ENCODE measurements at regions not wholly inside any gene's neighbourhood (a gene's known extent, or its start where the extent isn't known, plus 50 kb on each side); places are given as distances from the start of the nearest gene placed in this dataset.

GRCh38 chr7:126177782-126178181 is 1075.0 kb downstream of the GRM8 start:
- CTCF ChIA-PET = no interaction called here
- Mint-ChIP-seq H3K36me3 (ENCODE audit: insufficient read depth, unreplicated experiment) (no peaks in the 10 kb centered on the region), H3K27ac (ENCODE audit: unreplicated experiment) (no peak overlapping the region), H3K9me3 (ENCODE audit: unreplicated experiment) (peaks cover 10% of the 10 kb centered on the region), H3K4me1 (ENCODE audit: low read depth, unreplicated experiment) (no peaks in the 10 kb centered on the region), H3K27me3 (ENCODE audit: insufficient read depth, unreplicated experiment) (no peaks in the 10 kb centered on the region), H3K4me3 (ENCODE audit: unreplicated experiment) (no peak overlapping the region)
- POLR2A ChIA-PET = no interaction called here
- BruUV-seq (replicated peaks) = no TSS peak
- TF ChIP-seq CTCF (IDR thresholded peaks at IDR 0.05; ENCODE audit: insufficient read depth in 1 of 2, low read depth in 1 of 2, low read length in 1 of 2, severe bottlenecking in 1 of 2, unreplicated experiment in 1 of 2) = no peak
- H3K9me3 ChIP-seq = no peaks in the 10 kb centered on the region
- no peak for DNase-seq
- no peaks in the 10 kb centered on the region for H3K27me3 ChIP-seq (replicated peaks; ENCODE audit: control insufficient read depth, insufficient read depth, low read length)
- no peaks in the 10 kb centered on the region for H3K36me3 ChIP-seq (ENCODE audit: control insufficient read depth, insufficient read depth, low read length)
- H3K4me1 ChIP-seq = no peaks in the 10 kb centered on the region
- intact Hi-C loops (cut with micrococcal nuclease; ENCODE audit: unreplicated experiment) = no loop called here
- no peak overlapping the region for H3K4me3 ChIP-seq (ENCODE audit: low read depth, low read length)

GRCh38 chr7:126166645-126167044 is 1086.1 kb downstream of the GRM8 start:
- no TSS peak for BruUV-seq (replicated peaks)
- Mint-ChIP-seq H3K4me1 (ENCODE audit: low read depth, unreplicated experiment) (no peaks in the 10 kb centered on the region), H3K9me3 (ENCODE audit: unreplicated experiment) (peaks cover 19% of the 10 kb centered on the region), H3K27ac (ENCODE audit: unreplicated experiment) (no peak overlapping the region), H3K4me3 (ENCODE audit: unreplicated experiment) (no peak overlapping the region), H3K27me3 (ENCODE audit: insufficient read depth, unreplicated experiment) (no peaks in the 10 kb centered on the region), H3K36me3 (ENCODE audit: insufficient read depth, unreplicated experiment) (no peaks in the 10 kb centered on the region)
- DNase-seq = no peak
- no peak overlapping the region for H3K4me3 ChIP-seq (ENCODE audit: low read depth, low read length)
- no peak for TF ChIP-seq CTCF (IDR thresholded peaks at IDR 0.05; ENCODE audit: insufficient read depth in 1 of 2, low read depth in 1 of 2, low read length in 1 of 2, severe bottlenecking in 1 of 2, unreplicated experiment in 1 of 2)
- intact Hi-C loops (cut with micrococcal nuclease; ENCODE audit: unreplicated experiment) = no loop called here
- ChIA-PET CTCF (no interaction called here), POLR2A (no interaction called here)
- H3K27me3 ChIP-seq (replicated peaks; ENCODE audit: control insufficient read depth, insufficient read depth, low read length) = no peaks in the 10 kb centered on the region
- H3K9me3 ChIP-seq = no peaks in the 10 kb centered on the region
- H3K36me3 ChIP-seq (ENCODE audit: control insufficient read depth, insufficient read depth, low read length) = no peaks in the 10 kb centered on the region
- H3K4me1 ChIP-seq = no peaks in the 10 kb centered on the region

GRCh38 chr7:126163647-126164046 is 1089.1 kb downstream of the GRM8 start:
- intact Hi-C loops (cut with micrococcal nuclease; ENCODE audit: unreplicated experiment) = no loop called here
- peaks cover 19% of the 10 kb centered on the region for H3K9me3 Mint-ChIP-seq (ENCODE audit: unreplicated experiment)
- H3K27ac Mint-ChIP-seq (ENCODE audit: unreplicated experiment) = no peak overlapping the region
- no peak overlapping the region for H3K4me3 Mint-ChIP-seq (ENCODE audit: unreplicated experiment)
- H3K9me3 ChIP-seq = no peaks in the 10 kb centered on the region
- no peaks in the 10 kb centered on the region for H3K27me3 ChIP-seq (replicated peaks; ENCODE audit: control insufficient read depth, insufficient read depth, low read length)
- H3K27me3 Mint-ChIP-seq (ENCODE audit: insufficient read depth, unreplicated experiment) = no peaks in the 10 kb centered on the region
- TF ChIP-seq CTCF (IDR thresholded peaks at IDR 0.05; ENCODE audit: insufficient read depth in 1 of 2, low read depth in 1 of 2, low read length in 1 of 2, severe bottlenecking in 1 of 2, unreplicated experiment in 1 of 2) = no peak
- H3K36me3 Mint-ChIP-seq (ENCODE audit: insufficient read depth, unreplicated experiment) = no peaks in the 10 kb centered on the region
- no peaks in the 10 kb centered on the region for H3K36me3 ChIP-seq (ENCODE audit: control insufficient read depth, insufficient read depth, low read length)
- POLR2A ChIA-PET = no interaction called here
- BruUV-seq (replicated peaks) = no TSS peak
- no peak overlapping the region for H3K4me3 ChIP-seq (ENCODE audit: low read depth, low read length)
- no peaks in the 10 kb centered on the region for H3K4me1 ChIP-seq
- no peaks in the 10 kb centered on the region for H3K4me1 Mint-ChIP-seq (ENCODE audit: low read depth, unreplicated experiment)
- CTCF ChIA-PET = no interaction called here
- no peak for DNase-seq

All from Caco-2 (cell line).